Trophoblast cell (in vitro differentiated cells and primary cell): ENCODE measurements at regions not wholly inside any gene's neighbourhood (a gene's known extent, or its start where the extent isn't known, plus 50 kb on each side); places are given as distances from the start of the nearest gene placed in this dataset.

ENCODE experiments used
- DNase-seq, 2 donors: peaks; one replicate each; pipeline ENCODE4 v3.0.0-alpha.2; 2016
- H2AFZ ChIP-seq: 2 replicates; pipeline ENCODE4 v1.6.1; 2013; ENCODE audit warnings: low read length, moderate library complexity, mild to moderate bottlenecking; ENCODE audit not compliant: insufficient read depth, poor library complexity
- H2AK5ac ChIP-seq: 2 replicates; pipeline ENCODE4 v1.6.1; 2013; ENCODE audit warnings: mild to moderate bottlenecking, low read length
- H2BK120ac ChIP-seq: 2 replicates; pipeline ENCODE4 v1.6.1; 2013; ENCODE audit warnings: low read length, mild to moderate bottlenecking, moderate library complexity; ENCODE audit not compliant: insufficient read depth, poor library complexity
- H2BK12ac ChIP-seq: 2 replicates; pipeline ENCODE4 v1.6.1; 2013; ENCODE audit warnings: mild to moderate bottlenecking, low read length, moderate library complexity
- H2BK5ac ChIP-seq: 2 replicates; pipeline ENCODE4 v1.6.1; 2013; ENCODE audit warnings: low read length, low read depth, moderate library complexity, mild to moderate bottlenecking; ENCODE audit not compliant: poor library complexity
- H3K14ac ChIP-seq: 2 replicates; pipeline ENCODE4 v1.6.1; 2013; ENCODE audit warnings: mild to moderate bottlenecking, low read length
- H3K18ac ChIP-seq: 2 replicates; pipeline ENCODE4 v1.6.1; 2013; ENCODE audit warnings: mild to moderate bottlenecking, low read length
- H3K23ac ChIP-seq: 2 replicates; pipeline ENCODE4 v1.6.1; 2013; ENCODE audit warnings: low read length
- H3K27ac ChIP-seq: 2 replicates; pipeline ENCODE4 v1.5.1; 2013; ENCODE audit warnings: low read depth, mild to moderate bottlenecking, inconsistent platforms, low read length, moderate library complexity
- H3K27me3 ChIP-seq: 2 replicates; pipeline ENCODE4 v1.6.1; 2013; ENCODE audit warnings: inconsistent platforms, mild to moderate bottlenecking, low read length, moderate library complexity; ENCODE audit not compliant: insufficient read depth
- H3K36me3 ChIP-seq, 2 experiments: 1 replicate in 1 of 2; 2 replicates in 1 of 2; pipeline ENCODE4 v1.6.1; 2013; ENCODE audit warnings: low read length in 2 of 2, mild to moderate bottlenecking in 2 of 2, moderate library complexity in 1 of 2; ENCODE audit not compliant: insufficient read depth in 2 of 2, control insufficient read depth in 1 of 2
- H3K4ac ChIP-seq: 2 replicates; pipeline ENCODE4 v1.6.1; 2013; ENCODE audit warnings: low read depth, mild to moderate bottlenecking, low read length, moderate library complexity
- H3K4me1 ChIP-seq, 2 experiments: 1 replicate in 1 of 2; 2 replicates in 1 of 2; pipeline ENCODE4 v1.6.1; 2013; ENCODE audit warnings: low read length in 2 of 2, mild to moderate bottlenecking in 2 of 2, moderate library complexity in 1 of 2; ENCODE audit not compliant: insufficient read depth in 2 of 2, control insufficient read depth in 1 of 2
- H3K4me2 ChIP-seq: 2 replicates; pipeline ENCODE4 v1.6.1; 2013; ENCODE audit warnings: inconsistent platforms, mild to moderate bottlenecking, low read length, moderate library complexity
- H3K4me3 ChIP-seq: 2 replicates; pipeline ENCODE4 v1.5.1; 2013; ENCODE audit warnings: mild to moderate bottlenecking, low read depth, low read length, inconsistent platforms
- H3K79me1 ChIP-seq: one replicate; pipeline ENCODE4 v1.6.1; 2013; ENCODE audit warnings: low read length
- H3K79me2 ChIP-seq: 2 replicates; pipeline ENCODE4 v1.6.1; 2013; ENCODE audit warnings: low read length, mild to moderate bottlenecking; ENCODE audit not compliant: control insufficient read depth, insufficient read depth, poor library complexity
- H3K9ac ChIP-seq: 2 replicates; pipeline ENCODE4 v1.6.1; 2013; ENCODE audit warnings: mild to moderate bottlenecking, low read length
- H3K9me3 ChIP-seq: 2 replicates; pipeline ENCODE4 v1.6.1; 2013; ENCODE audit warnings: low read depth, mild to moderate bottlenecking, control low read depth, inconsistent platforms, low read length; ENCODE audit not compliant: insufficient read depth
- H4K12ac ChIP-seq: 2 replicates; pipeline ENCODE4 v1.6.1; 2013; ENCODE audit warnings: low read depth, mild to moderate bottlenecking, low read length, moderate library complexity
- H4K8ac ChIP-seq: 2 replicates; pipeline ENCODE4 v1.6.1; 2013; ENCODE audit warnings: low read depth, mild to moderate bottlenecking, low read length, moderate library complexity
- H4K91ac ChIP-seq: one replicate; pipeline ENCODE4 v1.6.1; 2013; ENCODE audit warnings: low read depth, mild to moderate bottlenecking, low read length, moderate library complexity
- WGBS: extraction: QIAGEN DNeasy Blood & Tissue Kit; methylation state at CpG from one replicate; pipeline ENCODE4 v1.1.7; 2013; ENCODE audit warnings: missing lambda C conversion rate; ENCODE audit not compliant: insufficient read length, insufficient coverage; ENCODE audit errors: extremely low coverage; 5-methylcytosine and 5-hydroxymethylcytosine counted together

- no peak overlapping the region for H2BK120ac ChIP-seq
- no peak overlapping the region for H3K9ac ChIP-seq
- no peak overlapping the region for H3K23ac ChIP-seq
- DNase-seq = no peak
- H3K18ac ChIP-seq = no peak overlapping the region
- H3K14ac ChIP-seq = no peak overlapping the region
- no peak overlapping the region for H2BK12ac ChIP-seq
- H3K4me1 ChIP-seq = peaks cover 3 to 4% of the 10 kb centered on the region in 2 experiments
- no peak overlapping the region for H4K12ac ChIP-seq
- no peak overlapping the region for H2AFZ ChIP-seq
- no peak overlapping the region for H3K4me2 ChIP-seq
- no peak overlapping the region for H2AK5ac ChIP-seq
- H3K9me3 ChIP-seq = no peaks in the 10 kb centered on the region
- no peaks in the 10 kb centered on the region for H3K27me3 ChIP-seq
- no peaks in the 10 kb centered on the region for H3K36me3 ChIP-seq
- no peak overlapping the region for H3K4me3 ChIP-seq
- H3K79me1 ChIP-seq = no peaks in the 10 kb centered on the region
- no CpG with 5 or more reads among the region's 1 CpG for WGBS
- H3K27ac ChIP-seq = no peak overlapping the region
- no peak overlapping the region for H4K8ac ChIP-seq
- no peak overlapping the region for H4K91ac ChIP-seq
- H2BK5ac ChIP-seq = no peak overlapping the region
- no peaks in the 10 kb centered on the region for H3K79me2 ChIP-seq
- H3K4ac ChIP-seq = no peak overlapping the region
Observed at GRCh38 chr1:96513136-96513535, 208.4 kb upstream of the PTBP2 start.

DNA sequence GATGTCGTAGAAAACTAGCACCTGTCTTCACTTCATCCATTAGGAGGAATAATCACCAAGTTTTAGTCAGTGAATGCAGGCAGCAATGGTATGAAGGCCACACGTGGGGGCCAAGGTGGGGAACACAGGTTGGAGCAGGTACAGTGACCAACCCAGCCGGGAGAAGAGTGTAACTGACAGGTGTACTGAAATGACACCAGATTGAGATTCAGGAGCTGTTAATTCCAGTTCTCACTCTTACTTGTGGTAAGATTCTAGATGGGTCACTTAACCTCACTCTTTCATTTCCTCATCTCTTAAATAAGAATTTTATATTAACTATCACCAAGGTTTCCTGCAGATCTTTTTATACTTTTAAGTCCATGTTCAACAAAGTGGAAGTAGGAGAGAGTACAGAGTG is 206.2 kb upstream of the PTBP2 start:
- H3K18ac ChIP-seq = no peak overlapping the region
- H3K4me1 ChIP-seq = peaks cover 2% of the 10 kb centered on the region in 2 experiments
- H3K14ac ChIP-seq = no peak overlapping the region
- H4K91ac ChIP-seq = no peak overlapping the region
- H3K79me1 ChIP-seq = no peaks in the 10 kb centered on the region
- H3K27me3 ChIP-seq = no peaks in the 10 kb centered on the region
- no peak overlapping the region for H3K4me2 ChIP-seq
- H2AK5ac ChIP-seq = no peak overlapping the region
- no peak overlapping the region for H4K12ac ChIP-seq
- no peak overlapping the region for H3K4me3 ChIP-seq
- H2BK120ac ChIP-seq = no peak overlapping the region
- no peaks in the 10 kb centered on the region for H3K9me3 ChIP-seq
- H3K23ac ChIP-seq = no peak overlapping the region
- no peak overlapping the region for H3K9ac ChIP-seq
- DNase-seq = no peak
- no peak overlapping the region for H4K8ac ChIP-seq
- no peak overlapping the region for H3K27ac ChIP-seq
- no CpG with 5 or more reads among the region's 3 CpGs for WGBS
- no peak overlapping the region for H3K4ac ChIP-seq
- H2AFZ ChIP-seq = no peak overlapping the region
- no peak overlapping the region for H2BK12ac ChIP-seq
- H2BK5ac ChIP-seq = no peak overlapping the region
- H3K36me3 ChIP-seq = no peaks in the 10 kb centered on the region
- no peaks in the 10 kb centered on the region for H3K79me2 ChIP-seq

DNA sequence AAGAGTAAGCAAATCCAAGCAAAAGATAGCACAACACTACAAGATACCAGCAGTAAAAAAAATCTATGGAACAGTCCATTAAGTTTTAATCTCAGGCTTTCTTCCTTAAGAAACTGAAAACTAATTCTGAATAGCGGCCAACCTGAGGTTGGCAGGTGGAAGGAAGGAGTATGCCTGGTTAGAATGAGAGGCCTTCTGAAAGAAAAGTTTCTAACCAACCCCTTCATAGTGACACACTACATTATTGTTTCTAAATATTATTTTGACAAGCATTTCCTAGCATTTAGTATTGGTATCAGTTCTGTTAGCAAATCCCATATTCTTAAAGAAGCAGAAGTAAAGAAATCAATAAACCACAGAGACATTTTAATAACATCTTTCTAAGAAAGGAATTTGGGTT is 205.7 kb upstream of the PTBP2 start:
- DNase-seq = no peak
- H3K4ac ChIP-seq = no peak overlapping the region
- H2BK120ac ChIP-seq = no peak overlapping the region
- H3K9ac ChIP-seq = no peak overlapping the region
- no peak overlapping the region for H2AK5ac ChIP-seq
- no peaks in the 10 kb centered on the region for H3K79me1 ChIP-seq
- H3K9me3 ChIP-seq = no peaks in the 10 kb centered on the region
- no peak overlapping the region for H4K91ac ChIP-seq
- no peak overlapping the region for H2AFZ ChIP-seq
- H3K27ac ChIP-seq = no peak overlapping the region
- H4K8ac ChIP-seq = no peak overlapping the region
- no peak overlapping the region for H3K23ac ChIP-seq
- H2BK12ac ChIP-seq = no peak overlapping the region
- no peak overlapping the region for H3K18ac ChIP-seq
- no peaks in the 10 kb centered on the region for H3K27me3 ChIP-seq
- H3K4me3 ChIP-seq = no peak overlapping the region
- H3K4me2 ChIP-seq = no peak overlapping the region
- H3K79me2 ChIP-seq = no peaks in the 10 kb centered on the region
- H3K36me3 ChIP-seq = no peaks in the 10 kb centered on the region
- H3K4me1 ChIP-seq = peaks cover 5 to 7% of the 10 kb centered on the region in 2 experiments
- no CpG with 5 or more reads among the region's 1 CpG for WGBS
- no peak overlapping the region for H4K12ac ChIP-seq
- H2BK5ac ChIP-seq = no peak overlapping the region
- no peak overlapping the region for H3K14ac ChIP-seq

DNA sequence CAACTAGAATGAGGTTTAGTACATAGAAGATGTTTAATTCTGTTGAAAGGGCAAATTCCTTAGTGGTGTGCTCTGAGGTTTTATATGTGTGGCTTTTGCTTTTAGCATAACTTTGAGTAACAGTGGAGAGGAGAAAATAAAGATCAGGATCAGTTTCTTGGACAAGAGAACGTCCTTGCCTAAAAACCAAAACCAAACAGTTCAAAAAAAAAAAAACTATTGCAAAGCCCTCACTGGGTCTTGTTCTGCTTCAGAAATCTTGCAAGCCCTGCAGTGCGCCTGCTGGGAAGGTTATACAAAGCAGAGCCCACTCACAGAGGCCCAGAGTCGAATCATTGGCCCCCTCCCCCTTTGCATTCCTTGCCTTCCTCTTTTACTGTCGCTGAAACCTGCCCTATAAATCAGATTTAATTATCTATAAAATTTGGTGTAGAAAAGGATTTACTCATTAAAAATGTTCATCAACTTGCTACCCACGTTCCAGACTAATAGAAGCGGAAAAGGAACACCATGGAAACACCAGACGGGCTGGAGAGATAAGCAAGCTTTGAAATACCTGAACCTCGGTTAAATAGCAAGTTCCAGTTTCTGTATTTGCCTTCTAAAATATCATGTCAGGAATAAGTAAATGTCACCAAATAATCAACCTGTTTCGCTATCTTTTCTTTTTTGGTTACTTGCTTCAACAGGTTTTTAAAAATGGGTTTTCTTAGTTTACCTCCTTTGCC is 201.6 kb upstream of the PTBP2 start:
- H3K18ac ChIP-seq = no peak overlapping the region
- H3K36me3 ChIP-seq = no peaks in the 10 kb centered on the region
- no peaks in the 10 kb centered on the region for H3K27me3 ChIP-seq
- peak overlapping the region; percentile 38 for H2BK12ac ChIP-seq
- H3K9me3 ChIP-seq = no peaks in the 10 kb centered on the region
- H3K4me2 ChIP-seq = no peak overlapping the region
- no peak overlapping the region for H2AFZ ChIP-seq
- H2BK120ac ChIP-seq = no peak overlapping the region
- no peak overlapping the region for H4K12ac ChIP-seq
- no peak overlapping the region for H3K4ac ChIP-seq
- H3K4me3 ChIP-seq = no peak overlapping the region
- H3K9ac ChIP-seq = no peak overlapping the region
- H2AK5ac ChIP-seq = no peak overlapping the region
- no peaks in the 10 kb centered on the region for H3K79me2 ChIP-seq
- H3K4me1 ChIP-seq = peaks cover 6 to 11% of the 10 kb centered on the region in 2 experiments
- H3K79me1 ChIP-seq = peaks cover 1% of the 10 kb centered on the region
- H3K27ac ChIP-seq = no peak overlapping the region
- no peak overlapping the region for H2BK5ac ChIP-seq
- H3K23ac ChIP-seq = no peak overlapping the region
- DNase-seq = no peak
- H3K14ac ChIP-seq = no peak overlapping the region
- no peak overlapping the region for H4K91ac ChIP-seq
- no CpG with 5 or more reads among the region's 9 CpGs for WGBS
- H4K8ac ChIP-seq = no peak overlapping the region
